ENCODE measurements at regions not wholly inside any gene's neighbourhood (a gene's known extent, or its start where the extent isn't known, plus 50 kb on each side); places are given as distances from the start of the nearest gene placed in this dataset.

GRCh38 chr10:36781570-36781969 is 343.8 kb upstream of the ANKRD30A start:
- DNase-seq (ENCODE audit: low spot score in 2 of 2): no peak
- Histone ChIP-seq H3K4me1 (no peaks in the 10 kb centered on the region), H3K27ac (no peak overlapping the region), H3K4me3 (no peak overlapping the region), H3K27me3 (no peaks in the 10 kb centered on the region), H3K9me3 (no peaks in the 10 kb centered on the region), H3K36me3 (no peaks in the 10 kb centered on the region)
- TF ChIP-seq CTCF (IDR thresholded peaks at IDR 0.05) (no peak), POLR2A (IDR thresholded peaks at IDR 0.05) (no peak), POLR2AphosphoS5 (IDR thresholded peaks at IDR 0.05) (no peak)
- intact Hi-C loops (cut with DNase I; ENCODE audit: low total_unique reads): no loop called here

GRCh38 chr10:36780158-36780557 is 345.2 kb upstream of the ANKRD30A start:
- intact Hi-C loops (cut with DNase I; ENCODE audit: low total_unique reads): no loop called here
- H3K27ac ChIP-seq: no peak overlapping the region
- H3K36me3 ChIP-seq: no peaks in the 10 kb centered on the region
- TF ChIP-seq CTCF (IDR thresholded peaks at IDR 0.05): no peak
- no peak for TF ChIP-seq POLR2AphosphoS5 (IDR thresholded peaks at IDR 0.05)
- TF ChIP-seq POLR2A (IDR thresholded peaks at IDR 0.05): no peak
- no peaks in the 10 kb centered on the region for H3K4me1 ChIP-seq
- no peak overlapping the region for H3K4me3 ChIP-seq
- DNase-seq (ENCODE audit: low spot score in 2 of 2): no peak
- no peaks in the 10 kb centered on the region for H3K27me3 ChIP-seq
- H3K9me3 ChIP-seq: no peaks in the 10 kb centered on the region

GRCh38 chr10:36779238-36779846 is 346.1 kb upstream of the ANKRD30A start:
- H3K4me1 ChIP-seq: no peaks in the 10 kb centered on the region
- intact Hi-C loops (cut with DNase I; ENCODE audit: low total_unique reads): no loop called here
- no peak overlapping the region for H3K4me3 ChIP-seq
- no peaks in the 10 kb centered on the region for H3K9me3 ChIP-seq
- TF ChIP-seq POLR2A (IDR thresholded peaks at IDR 0.05): no peak
- peak; percentile 41 to 82 (median 73) for TF ChIP-seq CTCF (IDR thresholded peaks at IDR 0.05)
- H3K27me3 ChIP-seq: no peaks in the 10 kb centered on the region
- no peaks in the 10 kb centered on the region for H3K36me3 ChIP-seq
- no peak for DNase-seq (ENCODE audit: low spot score in 2 of 2)
- no peak overlapping the region for H3K27ac ChIP-seq

GRCh38 chr10:36778651-36779050 is 346.7 kb upstream of the ANKRD30A start:
- Histone ChIP-seq H3K4me3 (no peak overlapping the region), H3K36me3 (no peaks in the 10 kb centered on the region), H3K27ac (no peak overlapping the region), H3K9me3 (no peaks in the 10 kb centered on the region), H3K27me3 (no peaks in the 10 kb centered on the region), H3K4me1 (no peaks in the 10 kb centered on the region)
- intact Hi-C loops (cut with DNase I; ENCODE audit: low total_unique reads): no loop called here
- DNase-seq (ENCODE audit: low spot score in 2 of 2): no peak
- TF ChIP-seq CTCF (IDR thresholded peaks at IDR 0.05): no peak
- TF ChIP-seq POLR2AphosphoS5 (IDR thresholded peaks at IDR 0.05): no peak
- no peak for TF ChIP-seq POLR2A (IDR thresholded peaks at IDR 0.05)

GRCh38 chr10:36773652-36774051 is 351.7 kb upstream of the ANKRD30A start:
- Histone ChIP-seq H3K27me3 (no peaks in the 10 kb centered on the region), H3K4me3 (no peak overlapping the region), H3K4me1 (no peaks in the 10 kb centered on the region), H3K36me3 (no peaks in the 10 kb centered on the region), H3K27ac (no peak overlapping the region), H3K9me3 (no peaks in the 10 kb centered on the region)
- intact Hi-C loops (cut with DNase I; ENCODE audit: low total_unique reads): no loop called here
- DNase-seq (ENCODE audit: low spot score in 2 of 2): no peak
- TF ChIP-seq CTCF (IDR thresholded peaks at IDR 0.05) (no peak), POLR2AphosphoS5 (IDR thresholded peaks at IDR 0.05) (no peak), POLR2A (IDR thresholded peaks at IDR 0.05) (no peak)
